Fibroblast of lung (primary cell): ENCODE measurements at regions not wholly inside any gene's neighbourhood (a gene's known extent, or its start where the extent isn't known, plus 50 kb on each side); places are given as distances from the start of the nearest gene placed in this dataset.

ENCODE experiments used
- EZH2 ChIP-seq: IDR thresholded peaks from 2 replicates; pipeline ENCODE4 v1.5.1; 2012; ENCODE audit warnings: low read length, control low read depth, mild to moderate bottlenecking; ENCODE audit errors: missing control alignments
- TF ChIP-seq, protein P1 (sequence below), 2 donors: IDR thresholded peaks in 1 of 2; conservative IDR thresholded peaks in 1 of 2; 1 replicate in 1 of 2; 2 replicates in 1 of 2; pipeline ENCODE4 v1.5.1; 2011 to 2012; ENCODE audit warnings: low read length in 2 of 2, control low read depth in 1 of 2, inconsistent platforms in 1 of 2, low read depth in 1 of 2, mild to moderate bottlenecking in 1 of 2

DNA sequence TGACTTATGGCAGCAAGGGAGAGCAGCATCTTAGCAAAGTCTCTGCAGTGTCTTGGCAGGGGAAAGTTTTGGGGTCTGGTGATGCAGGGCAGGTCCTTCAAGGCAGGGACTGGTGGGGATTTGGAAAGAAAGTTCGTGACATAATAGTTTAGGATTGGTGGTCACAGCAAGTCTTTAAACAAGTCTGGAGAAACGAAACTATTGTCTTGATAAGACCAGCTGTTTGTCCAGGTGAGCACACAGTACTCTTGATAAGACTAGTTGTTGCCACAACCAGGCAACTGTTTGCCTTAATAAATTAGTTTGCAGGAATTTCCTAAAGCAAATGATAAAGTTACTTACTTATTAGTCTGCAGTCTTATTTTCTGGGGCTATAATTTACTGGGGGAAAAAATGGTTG is 136.1 kb downstream of the AKR1D1 start:
- TF ChIP-seq, protein P1, sequence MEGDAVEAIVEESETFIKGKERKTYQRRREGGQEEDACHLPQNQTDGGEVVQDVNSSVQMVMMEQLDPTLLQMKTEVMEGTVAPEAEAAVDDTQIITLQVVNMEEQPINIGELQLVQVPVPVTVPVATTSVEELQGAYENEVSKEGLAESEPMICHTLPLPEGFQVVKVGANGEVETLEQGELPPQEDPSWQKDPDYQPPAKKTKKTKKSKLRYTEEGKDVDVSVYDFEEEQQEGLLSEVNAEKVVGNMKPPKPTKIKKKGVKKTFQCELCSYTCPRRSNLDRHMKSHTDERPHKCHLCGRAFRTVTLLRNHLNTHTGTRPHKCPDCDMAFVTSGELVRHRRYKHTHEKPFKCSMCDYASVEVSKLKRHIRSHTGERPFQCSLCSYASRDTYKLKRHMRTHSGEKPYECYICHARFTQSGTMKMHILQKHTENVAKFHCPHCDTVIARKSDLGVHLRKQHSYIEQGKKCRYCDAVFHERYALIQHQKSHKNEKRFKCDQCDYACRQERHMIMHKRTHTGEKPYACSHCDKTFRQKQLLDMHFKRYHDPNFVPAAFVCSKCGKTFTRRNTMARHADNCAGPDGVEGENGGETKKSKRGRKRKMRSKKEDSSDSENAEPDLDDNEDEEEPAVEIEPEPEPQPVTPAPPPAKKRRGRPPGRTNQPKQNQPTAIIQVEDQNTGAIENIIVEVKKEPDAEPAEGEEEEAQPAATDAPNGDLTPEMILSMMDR (conservative IDR thresholded peaks at IDR 0.05 in 1 of 2, IDR thresholded peaks at IDR 0.05 in 1 of 2; ENCODE audit: low read depth in 1 of 2, low read length in 2 of 2): no peak
- no peak for TF ChIP-seq EZH2
